HG02884 (cell line): ENCODE measurements at regions not wholly inside any gene's neighbourhood (a gene's known extent, or its start where the extent isn't known, plus 50 kb on each side); places are given as distances from the start of the nearest gene placed in this dataset.

Source experiments
- ATAC-seq: cut with Tn5 transposase; IDR thresholded peaks from one replicate; pipeline ENCODE4 v1.9.1; 2021; ENCODE audit warnings: mild to moderate bottlenecking, moderate library complexity; ENCODE audit not compliant: unreplicated experiment

DNA sequence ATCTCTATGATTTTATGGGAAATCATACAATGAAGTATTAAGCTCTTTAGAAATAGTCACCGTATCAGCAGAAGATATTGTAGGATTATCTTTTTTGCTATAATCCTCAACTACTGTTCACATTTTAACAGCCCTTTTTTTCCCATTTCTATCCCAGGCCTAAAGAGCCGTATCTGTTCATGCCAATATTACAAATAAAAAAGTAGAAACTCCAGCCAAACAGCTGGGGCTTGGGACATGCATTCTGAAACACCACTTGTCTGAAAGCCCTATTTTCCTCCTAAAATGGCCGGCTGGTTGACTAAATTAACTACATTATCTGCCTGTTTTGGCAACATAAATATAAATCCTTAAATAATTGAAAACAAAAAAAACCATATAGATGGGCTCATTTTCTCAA lies 477.8 kb downstream of the CDH2 start:
- no peak for ATAC-seq

DNA sequence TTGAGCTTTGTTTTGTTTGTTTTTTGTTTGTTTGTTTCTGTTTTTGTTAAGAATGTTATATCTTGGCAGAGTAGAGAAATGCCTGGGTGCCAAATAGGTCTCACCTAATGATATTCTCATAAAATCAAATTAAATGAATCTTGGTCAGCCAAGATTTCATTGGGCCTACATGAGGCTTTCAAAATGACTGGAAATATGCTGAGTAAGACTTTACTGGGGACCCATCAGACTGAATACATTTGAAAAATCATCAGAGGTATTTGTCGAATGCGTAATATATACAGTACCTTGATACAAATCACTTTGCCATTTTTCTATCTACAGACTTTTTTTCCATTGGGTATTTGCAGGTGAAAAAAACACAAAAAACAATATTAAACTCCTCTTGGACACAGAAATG lies 480.8 kb downstream of the CDH2 start:
- no peak for ATAC-seq

DNA sequence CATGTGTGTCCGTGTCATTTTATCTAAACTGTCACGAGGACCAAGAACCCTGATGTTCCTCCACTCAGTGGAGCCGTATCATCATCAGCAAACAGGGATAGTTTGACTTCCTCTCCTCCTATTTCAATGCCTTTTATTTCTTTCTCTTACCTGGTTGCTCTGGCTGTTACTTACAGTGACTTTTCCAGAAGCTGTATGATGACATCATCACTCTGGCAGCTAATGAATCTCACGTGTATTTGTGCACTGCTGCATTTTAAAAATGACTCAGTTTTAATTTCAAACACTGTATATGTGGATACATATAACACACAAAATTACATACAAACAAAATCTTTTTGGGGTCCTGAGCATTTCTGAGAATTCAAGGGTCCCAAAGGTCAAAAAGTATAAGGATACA lies 481.4 kb downstream of the CDH2 start:
- ATAC-seq: no peak

DNA sequence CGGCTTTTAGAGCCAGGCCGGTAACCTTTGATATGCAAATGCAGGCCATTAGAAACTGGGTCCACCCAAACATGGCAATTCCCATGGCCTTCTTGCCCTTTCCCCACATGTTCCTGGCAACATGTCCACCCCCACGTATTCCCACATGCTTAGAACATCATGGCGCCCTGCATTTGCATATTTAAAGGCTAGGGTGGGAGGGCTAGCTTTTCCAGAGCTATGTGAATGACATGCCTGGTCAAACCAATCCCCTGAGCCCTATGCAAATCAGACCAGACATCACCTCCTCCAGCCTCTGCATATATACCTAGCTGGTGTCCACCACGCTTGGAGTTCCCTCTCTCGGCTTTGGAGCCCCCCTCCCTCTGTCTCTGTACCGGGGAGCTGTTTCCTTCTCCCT lies 481.9 kb downstream of the CDH2 start:
- no peak for ATAC-seq

DNA sequence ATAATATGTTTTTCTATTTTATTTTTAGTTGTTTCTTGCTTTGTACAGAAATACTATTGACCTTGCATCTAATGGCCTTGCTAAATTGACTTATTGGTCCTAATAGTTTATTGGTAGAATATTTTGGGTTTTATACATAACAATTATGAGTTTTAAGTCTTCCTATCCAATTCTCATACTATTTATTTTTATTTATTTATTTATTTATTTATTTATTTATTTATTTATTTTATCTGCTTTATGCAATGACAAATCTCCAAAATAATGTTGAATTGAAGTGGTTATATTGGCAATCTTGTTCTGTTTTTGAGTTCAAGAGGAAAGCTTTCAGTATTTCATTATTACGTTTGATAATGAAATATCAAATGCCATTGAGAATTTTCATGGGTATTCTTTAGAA lies 488.3 kb downstream of the CDH2 start:
- ATAC-seq: no peak

DNA sequence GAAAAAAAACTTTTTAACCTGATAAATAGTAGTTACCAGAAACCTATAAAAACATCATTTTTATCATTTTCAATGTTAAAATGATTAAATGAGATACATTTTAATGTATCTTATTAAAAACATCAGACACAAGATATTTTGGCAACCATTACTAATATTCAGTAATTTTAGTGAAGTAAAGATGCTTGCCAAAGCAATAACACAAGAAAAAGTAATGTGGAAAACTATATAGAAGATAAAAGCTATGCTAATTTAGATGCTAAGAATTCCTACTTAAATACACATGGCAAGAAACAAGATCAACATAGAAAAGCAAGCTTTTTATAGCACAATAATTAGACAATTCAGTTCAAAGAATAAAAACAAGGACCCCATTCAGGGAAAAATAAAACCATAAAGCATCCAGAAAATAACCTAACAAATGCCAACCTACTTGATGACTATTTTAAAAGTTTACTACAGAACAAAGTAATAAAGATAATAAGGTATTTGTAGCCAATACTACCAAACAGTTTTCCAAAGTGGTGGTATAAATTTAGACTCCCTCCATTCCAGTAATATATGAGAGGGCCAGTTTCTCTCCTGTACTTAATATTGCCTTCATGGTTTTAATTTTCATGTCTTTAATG lies 489.5 kb downstream of the CDH2 start:
- ATAC-seq: no peak

DNA sequence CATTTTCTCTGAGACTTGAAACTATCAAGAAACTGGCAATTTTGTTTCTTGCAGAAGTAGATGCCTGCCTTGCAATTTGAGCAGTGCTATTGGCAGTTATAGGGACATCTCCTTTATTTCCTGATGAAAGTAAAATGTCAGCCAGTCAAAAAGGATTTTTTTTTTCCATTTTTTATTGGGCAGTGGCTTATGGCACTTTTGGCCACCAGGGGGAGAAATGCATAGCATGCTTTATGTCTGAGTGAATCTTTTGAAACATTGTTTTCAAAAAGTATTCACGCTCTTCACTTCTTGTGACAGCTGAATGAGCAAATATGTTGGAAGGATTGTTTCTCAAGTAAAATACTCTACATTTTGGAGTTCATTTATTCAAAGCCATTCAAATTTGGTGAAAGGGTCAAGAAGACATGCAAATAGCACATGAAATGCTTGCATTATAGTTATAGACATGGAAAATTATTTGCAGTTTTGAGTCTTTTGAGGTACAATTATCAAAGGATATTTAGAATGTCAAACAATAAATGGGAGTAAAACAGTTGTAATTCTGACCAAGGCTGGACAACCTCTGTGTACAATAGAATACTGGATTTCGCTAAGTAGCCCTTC lies 491.0 kb downstream of the CDH2 start:
- ATAC-seq: no peak

GRCh38 chr18:27685091-27685490 lies 491.8 kb downstream of the CDH2 start:
- ATAC-seq: no peak

GRCh38 chr18:27674411-27674810 lies 489.3 kb upstream of the CHST9 start:
- no peak for ATAC-seq

DNA sequence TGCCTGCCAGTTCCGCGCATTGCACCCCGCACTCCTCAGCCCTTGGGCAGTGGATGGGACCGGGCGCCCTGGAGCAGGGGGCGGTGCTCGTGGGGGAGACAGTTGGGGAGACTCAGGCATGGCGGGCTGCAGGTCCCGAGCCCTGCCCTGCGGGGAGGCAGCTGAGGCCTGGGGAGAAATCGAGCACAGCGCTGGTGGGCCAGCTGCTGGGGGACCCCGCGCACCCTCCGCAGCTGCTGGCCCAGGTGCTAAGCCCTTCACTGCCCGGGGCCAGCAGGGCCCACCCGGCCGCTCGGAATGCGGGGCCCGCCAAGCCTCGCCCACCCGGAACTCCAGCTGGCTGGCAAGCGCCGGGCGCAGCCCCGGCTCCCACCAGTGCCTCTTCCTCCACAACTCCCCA lies 488.8 kb upstream of the CHST9 start:
- ATAC-seq: no peak

DNA sequence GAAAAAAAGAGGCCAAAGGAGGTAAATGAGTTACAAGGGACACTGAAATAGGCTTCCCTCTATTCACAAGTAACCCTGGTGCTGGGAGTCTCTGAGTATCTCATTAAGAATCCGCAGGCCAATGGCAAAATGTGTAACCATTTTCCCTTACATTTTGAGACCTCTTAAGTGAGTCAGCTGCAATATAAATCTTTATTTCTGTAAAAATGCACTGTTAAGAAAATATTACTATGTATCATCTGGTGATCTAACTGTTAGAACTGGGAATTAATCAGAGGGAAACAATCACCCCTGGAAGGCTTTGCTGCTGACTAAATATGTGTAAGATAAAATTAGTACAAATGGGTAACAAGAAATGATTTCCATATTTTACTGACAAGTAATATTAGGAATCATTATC lies 483.1 kb upstream of the CHST9 start:
- no peak for ATAC-seq

- no peak for ATAC-seq
These were observed 482.0 kb upstream of the CHST9 start for GRCh38 chr18:27667064-27667463.

GRCh38 chr18:27666016-27666415 lies 480.9 kb upstream of the CHST9 start:
- no peak for ATAC-seq

DNA sequence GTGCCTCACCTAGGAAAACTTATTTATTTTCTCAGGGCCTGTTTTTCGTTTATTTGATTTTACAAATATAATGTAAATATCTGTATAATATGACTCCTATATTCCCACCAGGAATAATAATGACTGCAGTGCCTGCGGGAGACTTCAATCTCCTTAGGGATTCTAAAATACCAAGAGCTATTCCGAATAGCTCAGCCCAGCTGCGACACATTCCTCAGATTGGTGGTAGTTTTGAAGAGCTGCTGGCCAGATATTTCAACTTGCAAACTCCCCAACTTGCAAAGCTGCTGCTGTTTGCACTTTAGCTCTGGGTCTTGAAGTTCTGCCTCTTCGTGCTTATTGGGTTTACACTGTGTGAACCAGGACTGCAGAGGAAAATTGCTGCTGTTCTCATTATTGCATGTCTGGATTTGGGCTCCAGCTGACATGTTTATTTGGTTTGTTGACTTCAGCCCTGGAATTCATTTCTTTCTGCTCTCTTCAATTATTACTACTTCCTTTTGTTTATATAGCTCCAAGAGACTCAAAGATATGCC lies 480.2 kb upstream of the CHST9 start:
- no peak for ATAC-seq

DNA sequence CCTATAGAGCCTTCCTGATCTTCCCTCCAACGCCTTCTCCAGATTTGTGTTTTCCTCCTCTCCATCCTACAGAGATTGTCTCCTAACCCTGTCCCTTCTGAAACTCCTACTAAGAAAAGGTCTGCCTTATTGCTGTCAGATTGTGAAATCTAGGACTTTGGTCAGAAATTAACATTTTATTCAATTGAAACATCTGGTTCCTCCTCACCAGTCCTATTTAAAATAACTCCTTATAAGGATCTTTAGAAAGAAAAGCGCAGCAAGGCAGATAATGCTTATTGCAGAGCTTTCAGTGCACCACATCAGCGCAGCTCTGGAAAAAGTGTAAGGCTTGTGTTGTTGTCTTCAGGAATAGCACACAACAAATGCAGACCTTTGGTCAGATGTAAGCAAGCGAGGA lies 477.8 kb upstream of the CHST9 start:
- ATAC-seq: no peak

GRCh38 chr18:27662537-27662936 lies 477.4 kb upstream of the CHST9 start:
- ATAC-seq: no peak

DNA sequence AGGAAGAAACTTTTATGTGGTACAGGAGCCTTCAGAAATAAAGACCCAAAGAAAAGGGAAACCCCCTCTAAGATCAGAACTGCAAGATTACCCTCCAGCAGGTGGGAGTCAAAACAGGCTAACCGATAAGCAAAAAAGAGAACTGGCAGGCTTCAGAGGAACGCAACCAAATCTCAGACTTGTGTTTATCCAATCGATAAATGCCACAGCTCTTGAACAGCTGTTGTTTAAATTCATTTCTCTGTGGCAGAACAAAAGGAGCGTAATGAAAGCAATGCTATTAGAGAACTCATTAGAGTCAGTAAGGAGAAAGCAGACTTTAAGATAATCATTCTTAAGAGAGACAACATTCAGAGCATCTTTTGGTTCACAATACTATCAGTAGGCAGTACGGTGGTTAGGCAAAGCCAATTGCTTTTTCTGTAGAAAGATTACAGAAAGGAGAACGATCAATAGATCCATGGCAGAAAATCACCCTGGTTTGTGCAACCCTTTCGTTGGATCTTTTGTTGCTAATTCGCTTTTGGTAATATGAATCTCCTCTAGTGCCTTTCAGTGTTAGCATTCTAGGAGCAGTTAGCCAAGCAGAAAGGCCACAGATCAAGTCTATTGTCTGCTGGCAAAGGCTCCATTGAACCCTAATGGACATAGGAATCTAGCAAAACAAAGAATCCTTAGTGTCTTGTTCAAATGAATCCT lies 476.4 kb upstream of the CHST9 start:
- ATAC-seq: no peak

DNA sequence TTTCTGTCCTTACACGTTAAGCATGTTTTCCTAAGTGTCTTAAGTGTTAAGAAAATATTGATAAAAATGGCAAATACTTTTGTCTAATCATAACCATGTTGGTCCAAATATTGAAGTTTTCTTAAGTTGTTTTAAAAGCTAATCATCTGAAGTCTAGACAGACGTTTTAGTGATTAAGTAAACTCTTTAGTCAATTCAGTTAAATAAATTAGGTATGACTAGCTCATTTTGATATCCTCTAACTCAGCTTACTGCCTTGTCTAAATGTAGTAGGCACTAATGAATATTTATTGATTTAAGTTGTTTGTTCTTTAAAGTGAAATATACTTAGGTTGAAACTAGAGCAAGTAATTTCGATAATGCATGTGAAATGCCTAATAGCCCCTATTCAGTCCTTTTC lies 471.8 kb upstream of the CHST9 start:
- ATAC-seq: no peak

GRCh38 chr18:27656167-27656778 lies 471.2 kb upstream of the CHST9 start:
- no peak for ATAC-seq

- no peak for ATAC-seq
These were observed 468.1 kb upstream of the CHST9 start for GRCh38 chr18:27653247-27653646.

DNA sequence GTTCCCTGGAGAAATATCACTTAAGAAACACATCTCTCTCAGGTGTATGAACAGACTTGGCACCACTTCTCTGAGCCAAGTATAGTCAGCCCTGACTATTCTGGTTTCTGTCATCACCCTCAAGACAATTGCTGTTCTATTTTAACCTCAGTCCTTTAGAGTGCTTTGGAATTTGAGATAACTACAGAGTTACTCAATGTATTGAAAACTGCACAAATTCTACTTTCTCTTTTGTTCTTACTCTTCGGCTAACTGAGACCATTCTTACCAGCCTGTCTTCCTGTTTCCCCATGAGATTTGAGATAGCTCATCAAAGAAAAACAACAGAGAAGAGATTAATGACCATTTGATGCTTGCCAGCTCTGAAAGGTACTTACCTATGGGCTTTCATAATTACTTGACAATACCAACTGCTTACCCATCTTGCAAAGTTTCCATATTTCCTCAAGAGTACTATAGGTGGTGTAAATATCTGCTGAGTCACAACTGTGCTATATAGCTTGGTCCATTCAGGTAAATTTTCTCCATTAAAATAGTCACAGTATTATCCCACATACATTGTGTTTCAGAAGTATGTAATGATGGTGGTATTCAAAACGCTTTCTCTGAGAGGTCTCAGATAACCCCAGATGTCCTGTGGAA lies 467.5 kb upstream of the CHST9 start:
- ATAC-seq: no peak
